Fibroblast of the conjunctiva (primary cell): ENCODE measurements at regions not wholly inside any gene's neighbourhood (a gene's known extent, or its start where the extent isn't known, plus 50 kb on each side); places are given as distances from the start of the nearest gene placed in this dataset.

Experiments
- DNase-seq: peaks from one replicate; pipeline ENCODE4 v3.0.0-alpha.2; 2010; ENCODE audit warnings: low read depth

GRCh38 chr10:78963074-78964034 is 105.4 kb upstream of the ZMIZ1 start:
- DNase-seq, result no peak

- no peak for DNase-seq
These were observed 104.4 kb upstream of the ZMIZ1 start for GRCh38 chr10:78964274-78964951.

- no peak for DNase-seq
These were observed 103.7 kb upstream of the ZMIZ1 start for GRCh38 chr10:78964952-78965633.

GRCh38 chr10:78966182-78966787 is 102.5 kb upstream of the ZMIZ1 start:
- no peak for DNase-seq

- DNase-seq, result no peak
These were observed 101.8 kb upstream of the ZMIZ1 start for GRCh38 chr10:78966844-78967488.

GRCh38 chr10:78968300-78968942 is 100.3 kb upstream of the ZMIZ1 start:
- no peak for DNase-seq

- no peak for DNase-seq
These were observed 99.8 kb upstream of the ZMIZ1 start for GRCh38 chr10:78968943-78969342.

GRCh38 chr10:78969719-78970118 is 99.0 kb upstream of the ZMIZ1 start:
- DNase-seq, result no peak

- no peak for DNase-seq
These were observed 98.5 kb upstream of the ZMIZ1 start for GRCh38 chr10:78970261-78970660.

- DNase-seq, result no peak
These were observed 97.6 kb upstream of the ZMIZ1 start for GRCh38 chr10:78971094-78971682.

- DNase-seq, result peak; percentile 38
These were observed 96.4 kb upstream of the ZMIZ1 start for GRCh38 chr10:78972160-78972946.

- DNase-seq, result peak; percentile 89
These were observed 95.5 kb upstream of the ZMIZ1 start for GRCh38 chr10:78972947-78973900.

GRCh38 chr10:78973901-78974616 is 94.7 kb upstream of the ZMIZ1 start:
- DNase-seq, result peak; percentile 47

- peak; percentile 59 for DNase-seq
These were observed 94.0 kb upstream of the ZMIZ1 start for GRCh38 chr10:78974617-78975317.

- DNase-seq, result no peak
These were observed 92.8 kb upstream of the ZMIZ1 start for GRCh38 chr10:78975926-78976325.

- no peak for DNase-seq
These were observed 91.7 kb upstream of the ZMIZ1 start for GRCh38 chr10:78976825-78977755.
